ENCODE measurements at regions not wholly inside any gene's neighbourhood (a gene's known extent, or its start where the extent isn't known, plus 50 kb on each side); places are given as distances from the start of the nearest gene placed in this dataset.

DNA sequence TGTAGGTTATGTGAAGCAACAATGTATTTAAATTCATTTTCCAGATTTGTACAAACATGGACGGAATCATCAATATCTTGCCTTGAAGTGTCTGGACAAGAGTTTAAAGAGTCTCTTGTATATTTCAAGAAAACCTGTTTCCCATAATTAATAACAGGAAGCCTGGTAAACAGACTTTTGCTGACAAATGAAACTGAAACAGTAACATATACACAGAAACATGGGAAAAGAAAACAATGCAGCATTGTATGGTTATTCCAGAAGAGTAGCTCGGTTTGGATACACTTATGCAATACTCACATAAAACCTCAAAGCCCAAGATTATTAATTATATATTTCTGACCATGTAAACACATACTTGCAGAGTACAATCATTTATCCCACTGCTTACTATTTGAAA is 265.5 kb downstream of the PTPRC start:
- H3K4me1 ChIP-seq, result peaks cover 0 to 3% of the 10 kb centered on the region in 2 donors
- H3K9me3 ChIP-seq, result no peaks in the 10 kb centered on the region
- 80 to 87% methylated on average over 2 of the region's 2 CpGs for WGBS, 2 donors
- TF ChIP-seq, protein P1, sequence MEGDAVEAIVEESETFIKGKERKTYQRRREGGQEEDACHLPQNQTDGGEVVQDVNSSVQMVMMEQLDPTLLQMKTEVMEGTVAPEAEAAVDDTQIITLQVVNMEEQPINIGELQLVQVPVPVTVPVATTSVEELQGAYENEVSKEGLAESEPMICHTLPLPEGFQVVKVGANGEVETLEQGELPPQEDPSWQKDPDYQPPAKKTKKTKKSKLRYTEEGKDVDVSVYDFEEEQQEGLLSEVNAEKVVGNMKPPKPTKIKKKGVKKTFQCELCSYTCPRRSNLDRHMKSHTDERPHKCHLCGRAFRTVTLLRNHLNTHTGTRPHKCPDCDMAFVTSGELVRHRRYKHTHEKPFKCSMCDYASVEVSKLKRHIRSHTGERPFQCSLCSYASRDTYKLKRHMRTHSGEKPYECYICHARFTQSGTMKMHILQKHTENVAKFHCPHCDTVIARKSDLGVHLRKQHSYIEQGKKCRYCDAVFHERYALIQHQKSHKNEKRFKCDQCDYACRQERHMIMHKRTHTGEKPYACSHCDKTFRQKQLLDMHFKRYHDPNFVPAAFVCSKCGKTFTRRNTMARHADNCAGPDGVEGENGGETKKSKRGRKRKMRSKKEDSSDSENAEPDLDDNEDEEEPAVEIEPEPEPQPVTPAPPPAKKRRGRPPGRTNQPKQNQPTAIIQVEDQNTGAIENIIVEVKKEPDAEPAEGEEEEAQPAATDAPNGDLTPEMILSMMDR (IDR thresholded peaks at IDR 0.05), result no peak
- TF ChIP-seq POLR2A (IDR thresholded peaks at IDR 0.05), result no peak
- H3K27ac ChIP-seq, result no peak overlapping the region
- no peak for DNase-seq
- H3K36me3 ChIP-seq, result no peaks in the 10 kb centered on the region
- no peaks in the 10 kb centered on the region for H3K27me3 ChIP-seq
- no peak overlapping the region for H3K4me3 ChIP-seq (replicated peaks in 1 of 3)
- intact Hi-C loops (cut with DNase I), result no loop called here

DNA sequence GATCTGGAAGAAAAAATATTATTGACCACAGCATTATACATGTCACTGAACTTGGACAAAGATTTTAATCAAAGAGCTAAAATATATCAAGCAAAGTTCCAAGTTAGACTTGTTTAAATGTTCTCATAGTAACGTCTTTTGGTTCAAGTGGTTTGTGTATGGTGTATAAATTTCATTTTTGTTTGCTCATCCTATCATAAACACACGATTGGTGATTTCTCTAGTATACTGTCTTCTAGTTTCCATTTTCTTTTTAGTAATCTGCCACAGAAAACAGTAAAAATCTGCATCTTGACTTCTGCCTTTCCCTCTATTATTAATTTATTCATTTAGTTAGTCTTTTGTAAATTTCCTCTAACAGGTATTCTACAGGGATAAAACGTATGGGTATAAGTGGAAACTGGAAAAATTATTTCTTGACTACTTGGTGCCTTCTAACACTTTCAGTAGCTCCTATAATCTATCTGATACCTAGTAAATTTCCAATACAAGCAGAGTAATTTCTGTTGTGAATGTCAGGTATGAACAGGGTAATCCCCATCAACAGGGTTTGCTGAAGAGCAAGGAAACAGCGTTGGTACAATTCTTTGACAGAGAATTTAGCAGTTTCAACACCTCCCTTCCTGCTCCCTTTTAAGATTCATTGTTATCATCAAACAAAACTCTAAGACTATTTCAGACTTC is 268.0 kb downstream of the PTPRC start:
- Histone ChIP-seq H3K4me3 (replicated peaks in 1 of 3) (no peak overlapping the region), H3K4me1 (peaks cover 0 to 3% of the 10 kb centered on the region in 2 donors), H3K27ac (no peak overlapping the region), H3K27me3 (no peaks in the 10 kb centered on the region), H3K36me3 (no peaks in the 10 kb centered on the region), H3K9me3 (no peaks in the 10 kb centered on the region)
- 86% methylated on average over 4 of the region's 4 CpGs for WGBS, 2 donors
- TF ChIP-seq, protein P1 (IDR thresholded peaks at IDR 0.05), result no peak
- no peak for TF ChIP-seq POLR2A (IDR thresholded peaks at IDR 0.05)
- no peak for DNase-seq
- intact Hi-C loops (cut with DNase I), result no loop called here

DNA sequence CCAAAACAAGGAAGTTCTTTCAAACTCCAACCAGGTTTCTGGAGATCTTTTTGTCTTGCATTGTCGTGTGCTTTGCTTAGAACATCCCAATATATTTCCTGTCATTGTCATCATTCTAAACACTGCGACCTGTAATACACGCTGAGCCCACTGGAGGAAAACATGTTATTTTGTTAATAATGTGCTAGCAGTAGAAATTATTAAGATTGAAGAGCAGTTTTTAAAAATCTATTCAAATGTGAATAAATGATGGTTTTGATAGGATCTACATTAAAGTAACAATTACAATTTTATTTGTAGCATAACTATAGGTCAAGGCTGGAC is 268.5 kb downstream of the PTPRC start:
- TF ChIP-seq, protein P1 (IDR thresholded peaks at IDR 0.05), result peak in 1 of 6 experiments; percentile 7
- no peak for TF ChIP-seq POLR2A (IDR thresholded peaks at IDR 0.05)
- intact Hi-C loops (cut with DNase I), result no loop called here
- no peak for DNase-seq
- Histone ChIP-seq H3K4me3 (replicated peaks in 1 of 3) (no peak overlapping the region), H3K27ac (no peak overlapping the region), H3K4me1 (peaks cover 0 to 3% of the 10 kb centered on the region in 2 donors), H3K27me3 (no peaks in the 10 kb centered on the region), H3K9me3 (no peaks in the 10 kb centered on the region), H3K36me3 (no peaks in the 10 kb centered on the region)
- WGBS, 2 donors, result 83 to 87% methylated on average over 3 of the region's 3 CpGs

DNA sequence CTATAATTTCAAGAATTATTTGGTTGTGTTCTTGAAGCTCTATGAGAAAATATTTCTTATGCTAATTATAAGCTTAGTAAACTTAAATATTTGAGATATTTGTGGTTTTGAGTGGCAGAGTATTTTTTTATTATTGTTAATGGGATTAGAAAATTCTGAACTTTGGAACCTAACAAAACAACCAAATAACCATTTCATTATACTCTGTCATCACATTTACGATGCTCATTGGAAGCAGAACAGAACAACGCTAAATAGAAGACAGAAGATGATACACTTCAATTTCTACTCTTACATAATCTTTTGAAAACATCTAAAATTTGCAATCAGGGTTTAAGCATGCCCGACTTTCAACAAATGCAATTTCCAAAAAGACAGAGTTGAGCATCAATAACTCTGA is 270.2 kb downstream of the PTPRC start:
- Histone ChIP-seq H3K27ac (no peak overlapping the region), H3K36me3 (no peaks in the 10 kb centered on the region), H3K4me1 (no peaks in the 10 kb centered on the region), H3K4me3 (replicated peaks in 1 of 3) (no peak overlapping the region), H3K27me3 (no peaks in the 10 kb centered on the region), H3K9me3 (no peaks in the 10 kb centered on the region)
- no peak for DNase-seq
- TF ChIP-seq POLR2A (IDR thresholded peaks at IDR 0.05), result no peak
- TF ChIP-seq, protein P1 (IDR thresholded peaks at IDR 0.05), result no peak
- intact Hi-C loops (cut with DNase I), result no loop called here
- WGBS, 2 donors, result 95 to 96% methylated on average over 3 of the region's 3 CpGs

DNA sequence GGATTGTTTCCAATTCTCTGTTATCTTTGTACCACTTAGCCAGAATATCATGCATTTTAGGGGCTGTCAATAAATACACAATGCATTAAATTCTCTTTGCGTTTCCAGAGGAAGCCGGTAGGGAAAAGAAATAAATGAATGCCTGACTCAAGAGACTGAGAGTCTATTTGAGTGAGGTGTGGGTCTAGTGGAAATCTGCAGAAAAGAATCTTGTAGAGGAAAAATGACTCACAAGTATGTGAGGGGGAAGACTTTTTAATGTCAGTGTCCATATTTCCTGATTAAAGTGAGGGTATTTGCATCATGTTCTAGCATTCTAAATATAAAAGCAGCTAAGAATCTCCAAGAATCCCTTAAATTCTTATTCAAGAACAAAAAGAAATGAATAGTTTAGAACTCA is 271.1 kb downstream of the PTPRC start:
- 27 to 33% methylated on average over 2 of the region's 2 CpGs for WGBS, 2 donors
- H3K27me3 ChIP-seq, result no peaks in the 10 kb centered on the region
- intact Hi-C loops (cut with DNase I), result no loop called here

More for the DNA sequence above, 271.1 kb downstream of the PTPRC start:
- DNase-seq, result no peak
- H3K36me3 ChIP-seq, result no peaks in the 10 kb centered on the region
- TF ChIP-seq, protein P1 (IDR thresholded peaks at IDR 0.05), result no peak
- TF ChIP-seq POLR2A (IDR thresholded peaks at IDR 0.05), result no peak
- no peak overlapping the region for H3K27ac ChIP-seq
- no peaks in the 10 kb centered on the region for H3K4me1 ChIP-seq
- H3K9me3 ChIP-seq, result no peaks in the 10 kb centered on the region
- no peak overlapping the region for H3K4me3 ChIP-seq (replicated peaks in 1 of 3)

All from thyroid gland (tissue), 4 donors.